Fibroblast of lung (primary cell): ENCODE measurements at regions not wholly inside any gene's neighbourhood (a gene's known extent, or its start where the extent isn't known, plus 50 kb on each side); places are given as distances from the start of the nearest gene placed in this dataset.

Source experiments
- EZH2 ChIP-seq: IDR thresholded peaks from 2 replicates; pipeline ENCODE4 v1.5.1; 2012; ENCODE audit warnings: low read length, control low read depth, mild to moderate bottlenecking; ENCODE audit errors: missing control alignments
- TF ChIP-seq, protein P1 (sequence below), 2 donors: IDR thresholded peaks in 1 of 2; conservative IDR thresholded peaks in 1 of 2; 1 replicate in 1 of 2; 2 replicates in 1 of 2; pipeline ENCODE4 v1.5.1; 2011 to 2012; ENCODE audit warnings: low read length in 2 of 2, control low read depth in 1 of 2, inconsistent platforms in 1 of 2, low read depth in 1 of 2, mild to moderate bottlenecking in 1 of 2

GRCh38 chr6:4358414-4359107, 223.2 kb upstream of the ECI2 start:
- TF ChIP-seq, protein P1, sequence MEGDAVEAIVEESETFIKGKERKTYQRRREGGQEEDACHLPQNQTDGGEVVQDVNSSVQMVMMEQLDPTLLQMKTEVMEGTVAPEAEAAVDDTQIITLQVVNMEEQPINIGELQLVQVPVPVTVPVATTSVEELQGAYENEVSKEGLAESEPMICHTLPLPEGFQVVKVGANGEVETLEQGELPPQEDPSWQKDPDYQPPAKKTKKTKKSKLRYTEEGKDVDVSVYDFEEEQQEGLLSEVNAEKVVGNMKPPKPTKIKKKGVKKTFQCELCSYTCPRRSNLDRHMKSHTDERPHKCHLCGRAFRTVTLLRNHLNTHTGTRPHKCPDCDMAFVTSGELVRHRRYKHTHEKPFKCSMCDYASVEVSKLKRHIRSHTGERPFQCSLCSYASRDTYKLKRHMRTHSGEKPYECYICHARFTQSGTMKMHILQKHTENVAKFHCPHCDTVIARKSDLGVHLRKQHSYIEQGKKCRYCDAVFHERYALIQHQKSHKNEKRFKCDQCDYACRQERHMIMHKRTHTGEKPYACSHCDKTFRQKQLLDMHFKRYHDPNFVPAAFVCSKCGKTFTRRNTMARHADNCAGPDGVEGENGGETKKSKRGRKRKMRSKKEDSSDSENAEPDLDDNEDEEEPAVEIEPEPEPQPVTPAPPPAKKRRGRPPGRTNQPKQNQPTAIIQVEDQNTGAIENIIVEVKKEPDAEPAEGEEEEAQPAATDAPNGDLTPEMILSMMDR (conservative IDR thresholded peaks at IDR 0.05 in 1 of 2, IDR thresholded peaks at IDR 0.05 in 1 of 2; ENCODE audit: low read depth in 1 of 2, low read length in 2 of 2) = no peak
- TF ChIP-seq EZH2 = no peak
